ENCODE measurements at regions not wholly inside any gene's neighbourhood (a gene's known extent, or its start where the extent isn't known, plus 50 kb on each side); places are given as distances from the start of the nearest gene placed in this dataset.
"Not testable (repeated sequence)": the region's sequence is repeated elsewhere in the genome, so short reads cannot be mapped to it uniquely, and the experiment has no call there.

GRCh38 chr13:30832377-30832776, 73.7 kb upstream of the MEDAG start:
- Histone ChIP-seq H3K4me1 (ENCODE audit: control insufficient read depth in 1 of 2, insufficient read depth in 2 of 2, low read length in 2 of 2) (peaks cover 0 to 3% of the 10 kb centered on the region in 2 donors), H3K27me3 (ENCODE audit: low read depth, low read length) (no peaks in the 10 kb centered on the region), H3K4me3 (ENCODE audit: low read depth in 1 of 2, low read length in 2 of 2) (no peak overlapping the region), H3K36me3 (ENCODE audit: control insufficient read depth in 1 of 2, insufficient read depth in 2 of 2, low read length in 2 of 2) (no peaks in the 10 kb centered on the region), H3K27ac (ENCODE audit: low read length) (no peak overlapping the region), H3K9me3 (ENCODE audit: control insufficient read depth in 1 of 2, low read length in 2 of 2) (no peaks in the 10 kb centered on the region)

- Histone ChIP-seq H3K27me3 (ENCODE audit: low read depth, low read length) (no peaks in the 10 kb centered on the region), H3K36me3 (ENCODE audit: control insufficient read depth in 1 of 2, insufficient read depth in 2 of 2, low read length in 2 of 2) (no peaks in the 10 kb centered on the region), H3K4me3 (ENCODE audit: low read depth in 1 of 2, low read length in 2 of 2) (no peak overlapping the region), H3K4me1 (ENCODE audit: control insufficient read depth in 1 of 2, insufficient read depth in 2 of 2, low read length in 2 of 2) (peaks cover 0 to 3% of the 10 kb centered on the region in 2 donors), H3K27ac (ENCODE audit: low read length) (no peak overlapping the region), H3K9me3 (ENCODE audit: control insufficient read depth in 1 of 2, low read length in 2 of 2) (no peaks in the 10 kb centered on the region)
Observed at GRCh38 chr13:30832845-30833332, 73.2 kb upstream of the MEDAG start.

GRCh38 chr13:30835442-30835841, 70.6 kb upstream of the MEDAG start:
- no peak overlapping the region for H3K4me3 ChIP-seq (ENCODE audit: low read depth in 1 of 2, low read length in 2 of 2)
- H3K9me3 ChIP-seq (ENCODE audit: control insufficient read depth in 1 of 2, low read length in 2 of 2): no peaks in the 10 kb centered on the region
- H3K36me3 ChIP-seq (ENCODE audit: control insufficient read depth in 1 of 2, insufficient read depth in 2 of 2, low read length in 2 of 2): no peaks in the 10 kb centered on the region
- peaks cover 0 to 3% of the 10 kb centered on the region in 2 donors for H3K4me1 ChIP-seq (ENCODE audit: control insufficient read depth in 1 of 2, insufficient read depth in 2 of 2, low read length in 2 of 2)
- H3K27me3 ChIP-seq (ENCODE audit: low read depth, low read length): no peaks in the 10 kb centered on the region
- H3K27ac ChIP-seq (ENCODE audit: low read length): no peak overlapping the region

DNA sequence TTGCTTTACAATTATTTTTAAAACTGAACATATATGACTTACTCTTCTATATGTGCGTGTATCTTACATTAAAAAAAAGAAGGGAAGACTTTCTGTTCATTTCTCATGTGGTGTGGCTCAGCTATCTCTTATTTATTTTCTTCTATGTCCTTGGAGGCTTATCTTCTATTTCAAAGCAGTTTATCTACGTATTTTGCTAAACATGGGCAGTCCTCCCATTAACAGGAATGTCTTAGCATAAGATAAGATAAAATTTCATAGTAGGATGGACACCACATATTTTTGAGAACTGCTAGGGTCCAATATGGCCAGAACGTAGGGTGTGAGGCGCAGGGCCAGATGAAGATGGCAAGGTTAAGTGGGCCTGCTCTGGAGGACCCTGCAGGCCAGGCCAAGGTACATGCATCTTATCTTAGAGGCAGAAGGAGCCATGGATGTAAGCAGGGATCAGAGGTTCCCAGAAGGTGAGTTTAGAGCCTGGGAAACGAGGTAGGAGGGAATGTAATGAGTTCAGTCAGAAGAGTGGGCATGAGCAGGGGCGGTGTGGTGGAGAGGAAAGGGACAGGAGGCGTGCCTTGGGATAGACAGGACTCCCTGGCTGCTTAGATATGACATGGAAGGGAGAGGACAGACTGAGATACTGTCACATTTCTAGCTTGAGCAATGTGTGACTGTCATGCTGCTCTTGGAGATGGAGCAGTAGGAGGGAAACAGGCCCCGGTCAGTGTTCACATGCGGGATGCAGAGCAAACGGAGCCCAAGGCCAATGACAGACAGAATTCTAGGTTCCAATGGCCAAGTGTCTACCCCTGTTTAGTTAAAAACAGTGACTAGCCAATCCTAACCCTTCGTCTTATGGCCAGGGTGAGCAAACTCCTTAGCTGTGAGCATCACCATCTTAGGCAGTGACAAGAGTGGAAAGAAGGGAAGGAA, 68.6 kb upstream of the MEDAG start:
- Histone ChIP-seq H3K36me3 (ENCODE audit: control insufficient read depth in 1 of 2, insufficient read depth in 2 of 2, low read length in 2 of 2) (no peaks in the 10 kb centered on the region), H3K27ac (ENCODE audit: low read length) (no peak overlapping the region), H3K27me3 (ENCODE audit: low read depth, low read length) (no peaks in the 10 kb centered on the region), H3K4me1 (ENCODE audit: control insufficient read depth in 1 of 2, insufficient read depth in 2 of 2, low read length in 2 of 2) (peaks cover 0 to 3% of the 10 kb centered on the region in 2 donors), H3K9me3 (ENCODE audit: control insufficient read depth in 1 of 2, low read length in 2 of 2) (no peaks in the 10 kb centered on the region), H3K4me3 (ENCODE audit: low read depth in 1 of 2, low read length in 2 of 2) (no peak overlapping the region)

GRCh38 chr13:30839636-30840035, 66.4 kb upstream of the MEDAG start:
- H3K27me3 ChIP-seq (ENCODE audit: low read depth, low read length); H3K27ac ChIP-seq (ENCODE audit: low read length); H3K9me3 ChIP-seq (ENCODE audit: control insufficient read depth in 1 of 2, low read length in 2 of 2); H3K36me3 ChIP-seq (ENCODE audit: control insufficient read depth in 1 of 2, insufficient read depth in 2 of 2, low read length in 2 of 2); H3K4me1 ChIP-seq (ENCODE audit: control insufficient read depth in 1 of 2, insufficient read depth in 2 of 2, low read length in 2 of 2); H3K4me3 ChIP-seq (ENCODE audit: low read depth in 1 of 2, low read length in 2 of 2): not testable (repeated sequence)

DNA sequence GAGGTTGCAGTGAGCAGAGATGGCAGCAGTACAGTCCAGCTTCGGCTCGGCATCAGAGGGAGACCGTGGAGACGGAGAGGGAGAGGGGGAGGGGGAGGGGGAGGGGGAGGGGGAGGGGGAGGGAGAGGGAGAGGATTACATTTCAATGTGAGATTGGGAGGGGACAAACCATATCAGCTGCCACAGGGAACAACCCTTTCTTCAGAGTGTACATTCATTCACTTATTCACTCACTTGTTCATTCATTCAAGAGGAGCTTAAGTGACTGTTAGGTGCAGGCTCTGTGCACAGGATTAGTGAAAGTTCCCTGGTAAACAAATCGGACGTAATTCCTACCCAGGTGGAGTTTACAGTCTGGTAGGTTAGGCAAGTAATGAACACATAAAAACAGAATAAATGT, 65.6 kb upstream of the MEDAG start:
- Histone ChIP-seq H3K9me3 (ENCODE audit: control insufficient read depth in 1 of 2, low read length in 2 of 2) (no peaks in the 10 kb centered on the region), H3K36me3 (ENCODE audit: control insufficient read depth in 1 of 2, insufficient read depth in 2 of 2, low read length in 2 of 2) (no peaks in the 10 kb centered on the region), H3K27ac (ENCODE audit: low read length) (no peak overlapping the region), H3K27me3 (ENCODE audit: low read depth, low read length) (no peaks in the 10 kb centered on the region), H3K4me1 (ENCODE audit: control insufficient read depth in 1 of 2, insufficient read depth in 2 of 2, low read length in 2 of 2) (no peaks in the 10 kb centered on the region), H3K4me3 (ENCODE audit: low read depth in 1 of 2, low read length in 2 of 2) (no peak overlapping the region)

GRCh38 chr13:30841154-30841553, 64.9 kb upstream of the MEDAG start:
- Histone ChIP-seq H3K9me3 (ENCODE audit: control insufficient read depth in 1 of 2, low read length in 2 of 2) (no peaks in the 10 kb centered on the region), H3K27ac (ENCODE audit: low read length) (no peak overlapping the region), H3K4me3 (ENCODE audit: low read depth in 1 of 2, low read length in 2 of 2) (no peak overlapping the region), H3K36me3 (ENCODE audit: control insufficient read depth in 1 of 2, insufficient read depth in 2 of 2, low read length in 2 of 2) (no peaks in the 10 kb centered on the region), H3K4me1 (ENCODE audit: control insufficient read depth in 1 of 2, insufficient read depth in 2 of 2, low read length in 2 of 2) (no peaks in the 10 kb centered on the region), H3K27me3 (ENCODE audit: low read depth, low read length) (no peaks in the 10 kb centered on the region)

GRCh38 chr13:30843548-30843947, 62.5 kb upstream of the MEDAG start:
- Histone ChIP-seq H3K4me1 (ENCODE audit: control insufficient read depth in 1 of 2, insufficient read depth in 2 of 2, low read length in 2 of 2) (no peaks in the 10 kb centered on the region), H3K9me3 (ENCODE audit: control insufficient read depth in 1 of 2, low read length in 2 of 2) (no peaks in the 10 kb centered on the region), H3K27ac (ENCODE audit: low read length) (no peak overlapping the region), H3K4me3 (ENCODE audit: low read depth in 1 of 2, low read length in 2 of 2) (no peak overlapping the region), H3K27me3 (ENCODE audit: low read depth, low read length) (no peaks in the 10 kb centered on the region), H3K36me3 (ENCODE audit: control insufficient read depth in 1 of 2, insufficient read depth in 2 of 2, low read length in 2 of 2) (peaks cover 0 to 4% of the 10 kb centered on the region in 2 donors)

DNA sequence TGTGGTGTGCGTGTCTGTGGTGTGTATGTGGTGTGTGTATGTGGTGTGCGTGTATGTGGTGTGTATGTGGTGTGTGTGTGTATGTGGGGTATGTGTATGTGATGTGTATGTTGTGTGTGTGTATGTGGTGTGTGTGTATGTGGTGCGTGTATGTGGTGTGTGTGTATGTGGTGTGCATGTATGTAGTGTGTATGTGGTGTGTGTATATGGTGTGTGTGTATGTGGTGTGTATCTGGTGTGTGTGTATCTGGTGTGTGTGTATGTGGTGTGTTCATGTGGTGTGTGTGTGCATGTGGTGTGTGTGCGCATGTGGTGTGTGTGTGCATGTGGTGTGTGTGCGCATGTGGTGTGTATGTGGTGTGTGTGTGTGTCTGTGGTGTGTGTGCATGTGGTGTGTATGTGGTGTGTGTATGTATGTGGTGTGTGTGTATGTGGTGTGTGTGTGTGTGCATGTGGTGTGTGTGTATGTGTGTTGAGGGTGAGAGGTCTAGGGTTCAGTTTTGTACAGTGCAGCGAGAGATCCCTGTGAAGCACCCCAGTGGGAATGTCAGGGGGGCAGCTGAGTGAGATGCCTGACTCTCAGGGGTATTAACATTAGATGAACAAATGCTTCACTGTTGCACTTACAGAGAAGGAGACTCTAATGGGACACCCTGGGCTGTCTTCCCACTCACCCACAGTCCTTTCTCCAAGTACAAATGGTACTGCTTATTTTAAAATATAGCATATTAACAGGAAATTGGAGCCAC, 61.3 kb upstream of the MEDAG start:
- Histone ChIP-seq H3K4me1 (ENCODE audit: control insufficient read depth in 1 of 2, insufficient read depth in 2 of 2, low read length in 2 of 2) (no peaks in the 10 kb centered on the region), H3K27ac (ENCODE audit: low read length) (no peak overlapping the region), H3K9me3 (ENCODE audit: control insufficient read depth in 1 of 2, low read length in 2 of 2) (no peaks in the 10 kb centered on the region), H3K27me3 (ENCODE audit: low read depth, low read length) (no peaks in the 10 kb centered on the region), H3K36me3 (ENCODE audit: control insufficient read depth in 1 of 2, insufficient read depth in 2 of 2, low read length in 2 of 2) (peaks cover 0 to 4% of the 10 kb centered on the region in 2 donors), H3K4me3 (ENCODE audit: low read depth in 1 of 2, low read length in 2 of 2) (no peak overlapping the region)

DNA sequence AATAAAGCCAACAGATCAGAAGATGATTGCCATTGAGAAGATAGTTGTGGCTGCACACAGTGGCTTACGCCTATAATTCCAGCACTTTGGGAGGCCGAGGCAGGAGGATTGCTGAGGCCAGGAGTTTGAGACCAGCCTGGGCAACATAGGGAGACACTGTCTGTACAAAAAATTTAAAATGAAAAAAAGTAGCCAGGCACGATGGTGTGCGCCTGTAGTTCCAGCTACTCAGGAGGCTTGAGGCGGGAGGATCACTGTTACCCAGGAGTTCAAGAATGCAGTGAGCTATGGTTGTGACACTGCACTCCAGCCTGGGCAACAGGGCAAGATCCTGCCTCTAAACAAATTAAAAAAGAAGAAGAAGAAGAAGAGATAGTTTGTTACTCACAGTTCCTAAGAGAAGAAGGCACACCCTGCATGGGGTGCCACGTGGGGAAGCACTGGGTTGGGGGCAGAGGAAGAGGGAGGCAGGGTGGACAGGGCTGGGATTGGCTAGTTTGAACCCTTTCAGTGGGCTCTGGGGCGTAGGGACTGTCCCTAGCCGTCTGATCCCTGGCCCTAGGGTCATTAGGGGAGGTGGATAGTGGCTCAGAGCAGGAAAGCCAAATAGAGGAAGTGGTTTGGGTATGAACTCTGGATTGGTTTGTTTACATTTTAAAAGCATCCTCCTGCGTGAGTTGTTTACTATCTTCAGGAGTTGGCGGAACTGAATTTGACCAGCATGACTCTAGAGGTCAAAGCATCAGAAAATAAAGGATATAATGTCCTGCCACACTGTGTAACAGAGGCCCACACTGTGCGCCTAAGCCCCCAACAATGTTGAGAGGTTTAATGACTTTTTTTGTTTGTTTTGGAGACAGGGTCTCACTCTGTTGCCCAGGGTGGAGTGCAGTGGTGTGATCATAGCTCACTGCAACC, 60.5 kb upstream of the MEDAG start:
- no peak overlapping the region for H3K4me3 ChIP-seq (ENCODE audit: low read depth in 1 of 2, low read length in 2 of 2)
- H3K27me3 ChIP-seq (ENCODE audit: low read depth, low read length): no peaks in the 10 kb centered on the region
- no peak overlapping the region for H3K27ac ChIP-seq (ENCODE audit: low read length)
- H3K4me1 ChIP-seq (ENCODE audit: control insufficient read depth in 1 of 2, insufficient read depth in 2 of 2, low read length in 2 of 2): no peaks in the 10 kb centered on the region
- peaks cover 0 to 4% of the 10 kb centered on the region in 2 donors for H3K36me3 ChIP-seq (ENCODE audit: control insufficient read depth in 1 of 2, insufficient read depth in 2 of 2, low read length in 2 of 2)
- no peaks in the 10 kb centered on the region for H3K9me3 ChIP-seq (ENCODE audit: control insufficient read depth in 1 of 2, low read length in 2 of 2)

- H3K9me3 ChIP-seq (ENCODE audit: control insufficient read depth in 1 of 2, low read length in 2 of 2): no peaks in the 10 kb centered on the region
- no peak overlapping the region for H3K27ac ChIP-seq (ENCODE audit: low read length)
- peaks cover 0 to 4% of the 10 kb centered on the region in 2 donors for H3K36me3 ChIP-seq (ENCODE audit: control insufficient read depth in 1 of 2, insufficient read depth in 2 of 2, low read length in 2 of 2)
- no peak overlapping the region for H3K4me3 ChIP-seq (ENCODE audit: low read depth in 1 of 2, low read length in 2 of 2)
- no peaks in the 10 kb centered on the region for H3K27me3 ChIP-seq (ENCODE audit: low read depth, low read length)
- no peaks in the 10 kb centered on the region for H3K4me1 ChIP-seq (ENCODE audit: control insufficient read depth in 1 of 2, insufficient read depth in 2 of 2, low read length in 2 of 2)
Observed at GRCh38 chr13:30846311-30846710, 59.8 kb upstream of the MEDAG start.
